Subcutaneous abdominal adipose tissue (tissue), 5 donors: ENCODE measurements at regions not wholly inside any gene's neighbourhood (a gene's known extent, or its start where the extent isn't known, plus 50 kb on each side); places are given as distances from the start of the nearest gene placed in this dataset.
"Not testable (repeated sequence)": the region's sequence is repeated elsewhere in the genome, so short reads cannot be mapped to it uniquely, and the experiment has no call there.

Source experiments
- H3K27ac ChIP-seq: one replicate; pipeline ENCODE4 v1.7.0; 2013; ENCODE audit warnings: low read depth, mild to moderate bottlenecking, inconsistent platforms, low read length, moderate library complexity
- H3K27me3 ChIP-seq, 5 donors: one replicate each; pipeline ENCODE4 v1.7.0; 2013; ENCODE audit warnings: low read length in 5 of 5, inconsistent platforms in 1 of 5; ENCODE audit not compliant: control insufficient read depth in 5 of 5, insufficient read depth in 4 of 5
- H3K36me3 ChIP-seq, 5 donors: one replicate each; pipeline ENCODE4 v1.7.0; 2013; ENCODE audit warnings: low read length in 5 of 5; ENCODE audit not compliant: control insufficient read depth in 5 of 5, insufficient read depth in 5 of 5
- H3K4me1 ChIP-seq, 5 donors: one replicate each; pipeline ENCODE4 v1.7.0; 2013; ENCODE audit warnings: low read length in 5 of 5, mild to moderate bottlenecking in 3 of 5, moderate library complexity in 1 of 5; ENCODE audit not compliant: control insufficient read depth in 5 of 5, insufficient read depth in 5 of 5
- H3K4me3 ChIP-seq, 5 donors: one replicate each; pipeline ENCODE4 v1.7.0; 2013; ENCODE audit warnings: low read length in 5 of 5, low read depth in 1 of 5
- H3K9ac ChIP-seq, 5 donors: one replicate each; pipeline ENCODE4 v1.7.0; 2013; ENCODE audit warnings: low read length in 5 of 5, mild to moderate bottlenecking in 4 of 5, moderate library complexity in 3 of 5
- H3K9me3 ChIP-seq, 5 donors: one replicate each; pipeline ENCODE4 v1.7.0; 2013; ENCODE audit warnings: low read length in 5 of 5; ENCODE audit not compliant: control insufficient read depth in 5 of 5
- donor health status: healthy.
- donor health status: healthy.
- donor health status: healthy.
- donor health status: healthy.
- donor health status: healthy.

- H3K9ac ChIP-seq = no peak overlapping the region
- no peaks in the 10 kb centered on the region for H3K36me3 ChIP-seq
- H3K27me3 ChIP-seq = no peaks in the 10 kb centered on the region
- peaks cover 0 to 3% (median 0%) of the 10 kb centered on the region in 5 donors for H3K9me3 ChIP-seq
- no peak overlapping the region for H3K27ac ChIP-seq
- no peak overlapping the region for H3K4me3 ChIP-seq
- no peaks in the 10 kb centered on the region for H3K4me1 ChIP-seq
Measured at GRCh38 chr14:48275301-48275700, 599.9 kb upstream of the MDGA2 start.

- Histone ChIP-seq H3K9ac (no peak overlapping the region), H3K27ac (no peak overlapping the region), H3K4me1 (no peaks in the 10 kb centered on the region), H3K9me3 (peaks cover 0 to 3% (median 0%) of the 10 kb centered on the region in 5 donors), H3K27me3 (no peaks in the 10 kb centered on the region), H3K4me3 (no peak overlapping the region), H3K36me3 (no peaks in the 10 kb centered on the region)
Measured at GRCh38 chr14:48274826-48275225, 599.4 kb upstream of the MDGA2 start.

- not testable (repeated sequence) for H3K36me3 ChIP-seq, H3K4me3 ChIP-seq, H3K4me1 ChIP-seq, H3K27ac ChIP-seq, H3K9me3 ChIP-seq, H3K27me3 ChIP-seq, H3K9ac ChIP-seq
Measured at GRCh38 chr14:48267926-48268325, 592.5 kb upstream of the MDGA2 start.

GRCh38 chr14:48266201-48266600 lies 590.8 kb upstream of the MDGA2 start:
- not testable (repeated sequence) for H3K27ac ChIP-seq, H3K9me3 ChIP-seq, H3K4me1 ChIP-seq, H3K27me3 ChIP-seq, H3K4me3 ChIP-seq, H3K9ac ChIP-seq, H3K36me3 ChIP-seq

DNA sequence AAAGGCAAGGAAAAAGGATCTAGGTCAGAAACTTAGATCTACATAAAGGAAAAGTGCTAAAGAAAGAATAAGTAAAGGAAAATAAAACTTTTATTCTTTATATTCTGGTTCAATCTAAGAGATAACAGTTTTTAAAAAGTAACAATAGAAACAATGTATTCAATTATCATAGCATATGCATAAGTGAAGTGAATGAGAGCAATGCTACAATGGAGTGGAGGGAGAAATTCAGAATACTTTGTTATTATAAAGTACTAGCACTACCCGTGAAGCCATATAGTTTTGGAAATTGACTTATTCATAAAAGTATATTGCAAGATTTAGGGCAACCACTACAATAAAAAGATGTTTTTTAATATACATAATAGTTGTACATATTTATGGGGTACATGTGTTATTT lies 586.0 kb upstream of the MDGA2 start:
- Histone ChIP-seq H3K36me3 (no peaks in the 10 kb centered on the region), H3K27ac (no peak overlapping the region), H3K4me1 (no peaks in the 10 kb centered on the region), H3K9ac (no peak overlapping the region), H3K27me3 (no peaks in the 10 kb centered on the region), H3K9me3 (no peaks in the 10 kb centered on the region), H3K4me3 (no peak overlapping the region)

DNA sequence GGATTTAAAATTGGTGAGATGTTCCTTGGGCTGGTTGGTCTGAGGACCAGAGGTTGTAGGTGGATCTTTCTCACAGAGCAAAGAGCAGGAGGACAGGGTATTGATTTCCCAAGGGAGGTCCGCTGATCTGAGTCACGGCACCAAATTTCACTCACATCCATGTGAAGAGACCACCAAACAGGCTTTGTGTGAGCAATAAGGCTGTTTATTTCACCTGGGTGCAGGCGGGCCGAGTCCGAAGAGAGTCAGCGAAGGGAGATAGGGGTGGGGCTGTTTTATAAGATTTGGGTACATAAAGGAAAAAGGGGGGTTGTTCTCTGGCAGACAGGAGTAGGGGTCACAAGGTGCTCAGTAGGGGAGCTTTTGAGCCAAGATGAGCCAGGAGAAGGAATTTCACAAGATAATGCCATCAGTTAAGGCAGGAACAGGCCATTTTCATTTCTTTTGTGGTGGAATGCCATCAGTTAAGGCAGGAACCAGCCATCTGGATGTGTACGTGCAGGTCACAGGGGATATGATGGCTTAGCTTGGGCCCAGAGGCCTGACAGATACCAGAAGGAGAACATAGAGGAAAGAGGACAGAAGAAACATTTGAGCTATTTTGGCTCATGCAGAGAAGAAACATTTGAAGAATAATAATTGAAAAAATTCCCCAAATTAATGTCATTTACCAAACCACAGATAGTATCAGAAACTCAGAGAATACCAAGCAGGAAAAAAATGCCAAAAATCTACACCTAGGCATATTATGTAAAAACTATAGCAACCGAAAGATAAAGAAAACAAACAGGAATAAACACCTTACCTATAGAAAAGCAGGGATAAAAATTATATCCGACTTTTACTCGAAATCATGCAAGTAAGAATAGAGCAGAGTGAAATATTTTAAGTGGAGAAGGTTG lies 585.2 kb upstream of the MDGA2 start:
- H3K9me3 ChIP-seq, H3K36me3 ChIP-seq, H3K9ac ChIP-seq, H3K27ac ChIP-seq, H3K27me3 ChIP-seq, H3K4me1 ChIP-seq, H3K4me3 ChIP-seq: not testable (repeated sequence)

- H3K4me1 ChIP-seq, H3K36me3 ChIP-seq, H3K27ac ChIP-seq, H3K9ac ChIP-seq, H3K27me3 ChIP-seq, H3K4me3 ChIP-seq, H3K9me3 ChIP-seq: not testable (repeated sequence)
Measured at GRCh38 chr14:48259876-48260275, 584.5 kb upstream of the MDGA2 start.

GRCh38 chr14:48259232-48259631 lies 583.8 kb upstream of the MDGA2 start:
- not testable (repeated sequence) for H3K36me3 ChIP-seq, H3K9me3 ChIP-seq, H3K4me3 ChIP-seq

DNA sequence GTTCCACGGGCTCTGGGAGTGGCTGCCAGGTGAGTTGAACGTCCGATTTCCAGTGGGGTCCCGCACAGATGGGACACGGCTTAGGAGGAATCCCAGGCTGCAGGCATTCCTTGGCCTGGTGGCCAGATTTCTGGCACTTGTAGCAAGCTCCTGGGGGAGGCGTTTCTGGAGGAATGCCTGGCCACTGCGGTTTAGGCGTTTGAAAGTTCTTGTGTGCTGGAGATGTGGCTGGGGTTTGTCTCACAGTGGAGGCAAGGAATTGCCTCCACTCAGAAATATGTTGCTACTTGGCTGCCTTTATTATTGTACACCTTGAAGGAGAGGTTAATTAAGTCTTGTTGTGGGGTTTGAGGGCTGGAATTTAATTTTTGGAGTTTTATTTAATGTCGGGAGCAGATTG lies 583.3 kb upstream of the MDGA2 start:
- H3K27ac ChIP-seq, H3K4me3 ChIP-seq, H3K9ac ChIP-seq, H3K4me1 ChIP-seq, H3K27me3 ChIP-seq, H3K36me3 ChIP-seq, H3K9me3 ChIP-seq: not testable (repeated sequence)

More at GRCh38 chr14:48259232-48259631, 583.8 kb upstream of the MDGA2 start:
- H3K9ac ChIP-seq, H3K4me1 ChIP-seq, H3K27ac ChIP-seq, H3K27me3 ChIP-seq: not testable (repeated sequence)

- H3K9me3 ChIP-seq = no peaks in the 10 kb centered on the region
- H3K27me3 ChIP-seq = no peaks in the 10 kb centered on the region
- H3K4me1 ChIP-seq = no peaks in the 10 kb centered on the region
- H3K9ac ChIP-seq = no peak overlapping the region
- no peaks in the 10 kb centered on the region for H3K36me3 ChIP-seq
- H3K27ac ChIP-seq = no peak overlapping the region
- H3K4me3 ChIP-seq = no peak overlapping the region
Measured at GRCh38 chr14:48253020-48253419, 577.6 kb upstream of the MDGA2 start.
